K562 (cell line): ENCODE measurements at regions not wholly inside any gene's neighbourhood (a gene's known extent, or its start where the extent isn't known, plus 50 kb on each side); places are given as distances from the start of the nearest gene placed in this dataset.

Source experiments
- ATAC-seq: fragments of 200-7000 bp; cut with Tn5 transposase; 3 replicates; pipeline ENCODE4 v1.9.1; 2020; ENCODE audit warnings: moderate library complexity
- BruUV-seq: library from RNA; stranded (reverse); fragments of 400-500 nt; replicated peaks from 2 replicates; lab custom pipeline; 2021; lab: Mats Ljungman, UMichigan
- CTCF ChIA-PET: fragments of 300-600 bp; formaldehyde crosslinking; extraction: SDS; loops from one replicate; lab custom pipeline; 2021; ENCODE audit warnings: low intra/inter-chr PET ratio; lab: Yijun Ruan, JAX
- POLR2A ChIA-PET: fragments of 300-600, 350-650 bp; sonication (Branson Sonifier 250); formaldehyde crosslinking; extraction: SDS; loops from one replicate; lab custom pipeline; 2021; ENCODE audit warnings: antibody characterized with exemption, inconsistent platforms; lab: Yijun Ruan, JAX
- DNase-seq, 4 experiments: peaks; one replicate each; pipeline versions ENCODE4 v3.0.0 to v3.0.0-alpha.2; 2011 to 2018; ENCODE audit warnings: low spot score in 3 of 4, mixed read lengths in 3 of 4; ENCODE audit errors: extremely low read depth in 1 of 4
- FAIRE-seq: peaks from 2 replicates; lab custom pipeline; 2011; peaks lifted over from hg19 to GRCh38; lab: Jason Lieb, UNC
- H2AFZ ChIP-seq: 2 replicates; pipeline ENCODE4 v1.6.0; 2011; ENCODE audit warnings: low read depth, low read length, control low read depth, inconsistent platforms
- H3K27ac ChIP-seq: fragments of 200-600 bp; 3 replicates; pipeline ENCODE4 v1.8.0; 2011; ENCODE audit warnings: low read depth, mild to moderate bottlenecking, control low read depth, inconsistent platforms, low read length, moderate library complexity, mixed read lengths; ENCODE audit errors: extremely low read depth
- H3K27me3 ChIP-seq, 2 experiments: fragments of 300-600 bp in 1 of 2; 2 replicates in 1 of 2; 3 replicates in 1 of 2; pipeline versions ENCODE4 v1.6.0 to v1.8.0; 2011; ENCODE audit warnings: inconsistent platforms in 2 of 2, low read length in 2 of 2, mild to moderate bottlenecking in 1 of 2, mixed read lengths in 1 of 2, moderate library complexity in 1 of 2; ENCODE audit not compliant: control insufficient read depth in 2 of 2, insufficient read depth in 2 of 2
- H3K36me3 ChIP-seq: fragments of 300-600 bp; 3 replicates; pipeline ENCODE4 v1.8.0; 2011; ENCODE audit warnings: mild to moderate bottlenecking, low read length, inconsistent platforms; ENCODE audit not compliant: control insufficient read depth, insufficient read depth
- H3K4me1 ChIP-seq, 2 experiments: fragments of 200-600 bp in 1 of 2; replicated peaks in 1 of 2; 2 replicates in 1 of 2; 3 replicates in 1 of 2; pipeline versions ENCODE4 v1.5.1 to v1.8.0; 2011; ENCODE audit warnings: inconsistent platforms in 2 of 2, low read length in 2 of 2, mild to moderate bottlenecking in 1 of 2, mixed read lengths in 1 of 2, moderate library complexity in 1 of 2; ENCODE audit not compliant: control insufficient read depth in 2 of 2, insufficient read depth in 2 of 2
- H3K4me2 ChIP-seq: 2 replicates; pipeline ENCODE4 v1.6.1; 2011; ENCODE audit warnings: low read length, control low read depth, inconsistent platforms, mixed read lengths; ENCODE audit not compliant: insufficient read depth
- H3K4me3 ChIP-seq: fragments of 200-600 bp; sonication (generic), shearing (Covaris generic); 2 replicates; pipeline ENCODE4 v1.5.1; 2016; ENCODE audit warnings: control low read depth, inconsistent platforms
- H3K79me2 ChIP-seq: fragments of 200-600 bp; 3 replicates; pipeline ENCODE4 v1.8.0; 2011; ENCODE audit warnings: low read length, inconsistent platforms; ENCODE audit not compliant: control insufficient read depth, insufficient read depth
- H3K9ac ChIP-seq, 2 experiments: 2 replicates each; pipeline versions ENCODE4 v1.6.0 to v1.6.1; 2011; ENCODE audit warnings: low read depth in 2 of 2, low read length in 2 of 2, control low read depth in 1 of 2, inconsistent platforms in 1 of 2, mild to moderate bottlenecking in 1 of 2, mixed read lengths in 1 of 2; ENCODE audit not compliant: insufficient read depth in 1 of 2
- H3K9me1 ChIP-seq: one replicate; pipeline ENCODE4 v1.6.0; 2011; ENCODE audit warnings: inconsistent platforms, mild to moderate bottlenecking, low read length, moderate library complexity; ENCODE audit not compliant: control insufficient read depth, insufficient read depth
- H3K9me3 ChIP-seq: replicated peaks from 2 replicates; pipeline ENCODE4 v1.5.1; 2011; ENCODE audit warnings: low read depth, low read length, inconsistent platforms; ENCODE audit not compliant: control insufficient read depth, insufficient read depth
- H4K20me1 ChIP-seq: replicated peaks from 2 replicates; pipeline ENCODE4 v1.6.1; 2011; ENCODE audit warnings: low read length, inconsistent platforms, mixed read lengths; ENCODE audit not compliant: control insufficient read depth, insufficient read depth
- CBX5 ChIP-seq: IDR thresholded peaks from 2 replicates; pipeline ENCODE4 v1.6.1; 2014; ENCODE audit warnings: low read depth, borderline replicate concordance
- FOXK1 ChIP-seq: sonication (generic); formaldehyde crosslinking; IDR thresholded peaks from 2 replicates; pipeline ENCODE4 v1.8.0; 2022; ENCODE audit warnings: missing genetic modification reagents, mild to moderate bottlenecking, borderline replicate concordance
- HDAC1 ChIP-seq, 2 experiments: fragments of 450-650 bp; IDR thresholded peaks; 2 replicates each; pipeline ENCODE4 v1.6.1; 2016 to 2017; ENCODE audit warnings: inconsistent platforms in 1 of 2, mild to moderate bottlenecking in 1 of 2, moderate library complexity in 1 of 2
- HNRNPH1 ChIP-seq: fragments of 200-400 bp; formaldehyde crosslinking; optimal IDR thresholded peaks from 2 replicates; pipeline ENCODE3; 2017; ENCODE audit warnings: low read depth, mild to moderate bottlenecking, low read length, moderate library complexity
- HOXB6 ChIP-seq: fragments of 250-450 bp; sonication (Bioruptor Pico); IDR thresholded peaks from 2 replicates; pipeline ENCODE4 v1.5.1; 2022; ENCODE audit warnings: mild to moderate bottlenecking, borderline replicate concordance
- IFI16 ChIP-seq: fragments of 250-450 bp; sonication (Bioruptor Pico); IDR thresholded peaks from 2 replicates; pipeline ENCODE4 v2.1.2; 2022; ENCODE audit warnings: mild to moderate bottlenecking, inconsistent platforms
- MYC ChIP-seq, 2 experiments: fragments of 250-450 bp in 1 of 2; sonication (Bioruptor Pico) in 1 of 2; IDR thresholded peaks; 2 replicates each; pipeline versions ENCODE4 v1.5.1 to v1.6.1; 2012 to 2021; ENCODE audit warnings: low read depth in 2 of 2, borderline replicate concordance in 1 of 2, improper control_type of control experiment in 1 of 2, low read length in 1 of 2, mild to moderate bottlenecking in 1 of 2, moderate library complexity in 1 of 2
- NEUROD1 ChIP-seq: fragments of 150-350 bp; IDR thresholded peaks from 2 replicates; pipeline ENCODE4 v1.6.1; 2014; ENCODE audit warnings: borderline replicate concordance, low read length, low read depth; ENCODE audit not compliant: partially characterized antibody
- PPARD ChIP-seq: fragments of 250-450 bp; sonication (Bioruptor Pico); IDR thresholded peaks from 2 replicates; pipeline ENCODE4 v1.8.0; 2022; ENCODE audit warnings: inconsistent platforms, mild to moderate bottlenecking, moderate library complexity
- PTTG1 ChIP-seq: fragments of 450-650 bp; IDR thresholded peaks from 2 replicates; pipeline ENCODE4 v1.6.1; 2016; ENCODE audit warnings: low read depth, mild to moderate bottlenecking, missing genetic modification characterization, missing compliant biosample characterization
- RNF2 ChIP-seq: sonication (generic); IDR thresholded peaks from 2 replicates; pipeline ENCODE4 v1.6.1; 2016
- SRSF3 ChIP-seq: fragments of 200-400 bp; formaldehyde crosslinking; IDR thresholded peaks from 2 replicates; pipeline ENCODE4 v1.6.1; 2016; ENCODE audit warnings: mild to moderate bottlenecking, low read length, moderate library complexity; ENCODE audit not compliant: insufficient read depth
- TFAM ChIP-seq: fragments of 250-450 bp; sonication (Bioruptor Pico); conservative IDR thresholded peaks from 2 replicates; pipeline ENCODE4 v1.5.0; 2021; ENCODE audit warnings: mild to moderate bottlenecking, moderate library complexity
- TRIM24 ChIP-seq, 2 experiments: fragments of 450-650 bp; IDR thresholded peaks; 2 replicates each; pipeline ENCODE4 v1.6.1; 2016
- ZBTB17 ChIP-seq: fragments of 450-650 bp; formaldehyde crosslinking; IDR thresholded peaks from 2 replicates; pipeline ENCODE4 v1.4.0; 2020; ENCODE audit warnings: mild to moderate bottlenecking
- ZFP36 ChIP-seq: fragments of 150-350 bp; IDR thresholded peaks from 2 replicates; pipeline ENCODE4 v1.6.1; 2018; ENCODE audit warnings: low read length, low read depth; ENCODE audit not compliant: partially characterized antibody
- WGBS: fragments of 100-300 bp; shearing (Covaris generic); methylation state at CpG from one replicate; pipeline ENCODE4 v1.1.6; 2016; ENCODE audit warnings: low coverage, mixed read lengths; ENCODE audit not compliant: insufficient coverage; ENCODE audit errors: missing lambda C conversion rate; 5-methylcytosine and 5-hydroxymethylcytosine counted together
- in situ Hi-C: fragments of 300-500 bp; cut with MboI; formaldehyde crosslinking; loops from 4 replicates; pipeline ENCODE4 v1.15.0; 2018; ENCODE audit warnings: inconsistent platforms, mixed read lengths
- intact Hi-C: fragments of 100-400 bp; cut with micrococcal nuclease; formaldehyde crosslinking; loops from 2 replicates; pipeline ENCODE4 v1.14.2; 2022
- TF ChIP-seq, protein P1 (sequence below): sonication (generic); formaldehyde crosslinking; IDR thresholded peaks from 2 replicates; pipeline ENCODE4 v1.4.0; 2020; ENCODE audit warnings: mild to moderate bottlenecking, missing genetic modification reagents
- TF ChIP-seq, protein P2 (sequence below): fragments of 450-650 bp; formaldehyde crosslinking; IDR thresholded peaks from 2 replicates; pipeline ENCODE4 v1.4.0; 2022; ENCODE audit warnings: missing genetic modification characterization
- TF ChIP-seq, protein P3 (sequence below): sonication (generic); formaldehyde crosslinking; IDR thresholded peaks from 2 replicates; pipeline ENCODE4 v1.5.0; 2020; ENCODE audit warnings: missing genetic modification reagents

DNA sequence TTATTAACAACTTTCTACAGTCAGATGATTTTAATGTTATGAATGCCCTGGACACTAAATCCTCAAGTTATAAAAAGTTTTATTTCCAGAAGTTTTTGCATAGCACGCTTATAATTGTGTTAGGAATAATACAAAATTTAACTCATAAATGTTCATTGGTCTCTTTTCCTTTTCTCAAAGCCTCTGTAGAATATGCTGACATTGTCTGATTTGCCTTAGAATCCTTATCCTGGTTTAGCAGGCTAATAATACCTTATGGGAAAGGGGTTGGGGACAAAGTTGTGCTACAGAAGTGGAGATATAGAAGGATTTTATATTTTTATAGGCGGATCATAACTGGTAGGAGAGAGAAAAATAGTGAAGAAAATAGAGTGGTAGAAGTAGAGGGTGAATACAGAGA is 1739.6 kb downstream of the OLFM4 start:
- H3K9me1 ChIP-seq, result no peaks in the 10 kb centered on the region
- H3K9me3 ChIP-seq, result no peaks in the 10 kb centered on the region
- BruUV-seq, result no TSS peak
- ChIA-PET CTCF (no interaction called here), POLR2A (no interaction called here)
- in situ Hi-C loops, result no loop called here
- TF ChIP-seq FOXK1 (no peak), NEUROD1 (no peak), CBX5 (no peak), SRSF3 (no peak), ZFP36 (no peak), MYC (IDR thresholded peaks at IDR 0.05; ENCODE audit: low read depth, low read length) (no peak), MYC (CRISPR knock-in tag; IDR thresholded peaks at IDR 0.05; ENCODE audit: borderline replicate concordance, low read depth) (no peak), HNRNPH1 (no peak), HOXB6 (CRISPR knock-in tag) (no peak), TFAM (CRISPR knock-in tag) (no peak), IFI16 (no peak), HDAC1 (IDR thresholded peaks at IDR 0.05) (no peak), ZBTB17 (CRISPR knock-in tag) (no peak), PTTG1 (tag) (no peak), PPARD (CRISPR knock-in tag) (no peak), RNF2 (no peak), TRIM24 (IDR thresholded peaks at IDR 0.05) (no peak)
- TF ChIP-seq, protein P1, sequence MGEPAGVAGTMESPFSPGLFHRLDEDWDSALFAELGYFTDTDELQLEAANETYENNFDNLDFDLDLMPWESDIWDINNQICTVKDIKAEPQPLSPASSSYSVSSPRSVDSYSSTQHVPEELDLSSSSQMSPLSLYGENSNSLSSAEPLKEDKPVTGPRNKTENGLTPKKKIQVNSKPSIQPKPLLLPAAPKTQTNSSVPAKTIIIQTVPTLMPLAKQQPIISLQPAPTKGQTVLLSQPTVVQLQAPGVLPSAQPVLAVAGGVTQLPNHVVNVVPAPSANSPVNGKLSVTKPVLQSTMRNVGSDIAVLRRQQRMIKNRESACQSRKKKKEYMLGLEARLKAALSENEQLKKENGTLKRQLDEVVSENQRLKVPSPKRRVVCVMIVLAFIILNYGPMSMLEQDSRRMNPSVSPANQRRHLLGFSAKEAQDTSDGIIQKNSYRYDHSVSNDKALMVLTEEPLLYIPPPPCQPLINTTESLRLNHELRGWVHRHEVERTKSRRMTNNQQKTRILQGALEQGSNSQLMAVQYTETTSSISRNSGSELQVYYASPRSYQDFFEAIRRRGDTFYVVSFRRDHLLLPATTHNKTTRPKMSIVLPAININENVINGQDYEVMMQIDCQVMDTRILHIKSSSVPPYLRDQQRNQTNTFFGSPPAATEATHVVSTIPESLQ, result no peak
- TF ChIP-seq, protein P2, sequence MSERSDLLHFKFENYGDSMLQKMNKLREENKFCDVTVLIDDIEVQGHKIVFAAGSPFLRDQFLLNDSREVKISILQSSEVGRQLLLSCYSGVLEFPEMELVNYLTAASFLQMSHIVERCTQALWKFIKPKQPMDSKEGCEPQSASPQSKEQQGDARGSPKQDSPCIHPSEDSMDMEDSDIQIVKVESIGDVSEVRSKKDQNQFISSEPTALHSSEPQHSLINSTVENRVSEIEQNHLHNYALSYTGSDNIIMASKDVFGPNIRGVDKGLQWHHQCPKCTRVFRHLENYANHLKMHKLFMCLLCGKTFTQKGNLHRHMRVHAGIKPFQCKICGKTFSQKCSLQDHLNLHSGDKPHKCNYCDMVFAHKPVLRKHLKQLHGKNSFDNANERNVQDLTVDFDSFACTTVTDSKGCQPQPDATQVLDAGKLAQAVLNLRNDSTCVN, result no peak
- TF ChIP-seq, protein P3, sequence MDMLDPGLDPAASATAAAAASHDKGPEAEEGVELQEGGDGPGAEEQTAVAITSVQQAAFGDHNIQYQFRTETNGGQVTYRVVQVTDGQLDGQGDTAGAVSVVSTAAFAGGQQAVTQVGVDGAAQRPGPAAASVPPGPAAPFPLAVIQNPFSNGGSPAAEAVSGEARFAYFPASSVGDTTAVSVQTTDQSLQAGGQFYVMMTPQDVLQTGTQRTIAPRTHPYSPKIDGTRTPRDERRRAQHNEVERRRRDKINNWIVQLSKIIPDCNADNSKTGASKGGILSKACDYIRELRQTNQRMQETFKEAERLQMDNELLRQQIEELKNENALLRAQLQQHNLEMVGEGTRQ, result no peak
- ATAC-seq (no peak), DNase-seq (no peak), FAIRE-seq (no peak)
- no peaks in the 10 kb centered on the region for H3K36me3 ChIP-seq
- no peak overlapping the region for H3K4me2 ChIP-seq
- 0% methylated on average over 2 of the region's 2 CpGs for WGBS
- no peak overlapping the region for H3K4me3 ChIP-seq
- H2AFZ ChIP-seq, result no peak overlapping the region
- H3K27me3 ChIP-seq, result no peaks in the 10 kb centered on the region
- no peak overlapping the region for H3K9ac ChIP-seq
- intact Hi-C loops, result no loop called here
- H4K20me1 ChIP-seq, result no peaks in the 10 kb centered on the region
- no peaks in the 10 kb centered on the region for H3K79me2 ChIP-seq
- H3K27ac ChIP-seq, result no peak overlapping the region
- H3K4me1 ChIP-seq, result no peaks in the 10 kb centered on the region
